Tibial artery (tissue), 4 donors: ENCODE measurements at regions not wholly inside any gene's neighbourhood (a gene's known extent, or its start where the extent isn't known, plus 50 kb on each side); places are given as distances from the start of the nearest gene placed in this dataset.

Source experiments
- DNase-seq, 2 donors: peaks; one replicate each; pipeline ENCODE4 v3.0.0-alpha.2; 2019
- H3K27ac ChIP-seq, 2 donors: fragments of 200-600 bp; sonication (generic) in 1 of 2; 1 replicate in 1 of 2; 2 replicates in 1 of 2; pipeline ENCODE4 v1.5.1; 2018 to 2019; ENCODE audit warnings: mild to moderate bottlenecking in 1 of 2
- H3K27me3 ChIP-seq, 2 donors: fragments of 200-600 bp; sonication (generic) in 1 of 2; one replicate each; pipeline versions ENCODE4 v1.5.1 to v1.6.0; 2016 to 2019
- H3K36me3 ChIP-seq, 3 donors: fragments of 200-600 bp; sonication (generic) in 2 of 3; one replicate each; pipeline ENCODE4 v1.5.1; 2016 to 2019; ENCODE audit warnings: mild to moderate bottlenecking in 2 of 3
- H3K4me1 ChIP-seq, 4 donors: fragments of 200-600 bp; sonication (generic) in 2 of 4; 1 replicate in 3 of 4; 2 replicates in 1 of 4; pipeline ENCODE4 v1.5.1; 2016 to 2019
- H3K4me3 ChIP-seq, 2 donors: fragments of 200-600 bp; sonication (generic) in 1 of 2; 1 replicate in 1 of 2; 2 replicates in 1 of 2; pipeline ENCODE4 v1.5.1; 2018 to 2019; ENCODE audit warnings: mild to moderate bottlenecking in 2 of 2
- H3K9me3 ChIP-seq, 3 donors: fragments of 200-600 bp; sonication (generic) in 1 of 3; one replicate each; pipeline ENCODE4 v1.5.1; 2016 to 2019
- intact Hi-C: fragments of 100-400 bp; cut with DNase I; formaldehyde crosslinking; loops from one replicate; pipeline ENCODE4 v1.15.0; 2023; ENCODE audit warnings: low total_unique reads
- TF ChIP-seq, protein P1 (sequence below), 2 experiments: fragments of 200-600 bp in 1 of 2; fragments of 450-650 bp in 1 of 2; IDR thresholded peaks; one replicate each; pipeline ENCODE4 v1.5.1; 2017 to 2019; ENCODE audit warnings: antibody characterized with exemption in 2 of 2, mild to moderate bottlenecking in 1 of 2, moderate library complexity in 1 of 2

DNA sequence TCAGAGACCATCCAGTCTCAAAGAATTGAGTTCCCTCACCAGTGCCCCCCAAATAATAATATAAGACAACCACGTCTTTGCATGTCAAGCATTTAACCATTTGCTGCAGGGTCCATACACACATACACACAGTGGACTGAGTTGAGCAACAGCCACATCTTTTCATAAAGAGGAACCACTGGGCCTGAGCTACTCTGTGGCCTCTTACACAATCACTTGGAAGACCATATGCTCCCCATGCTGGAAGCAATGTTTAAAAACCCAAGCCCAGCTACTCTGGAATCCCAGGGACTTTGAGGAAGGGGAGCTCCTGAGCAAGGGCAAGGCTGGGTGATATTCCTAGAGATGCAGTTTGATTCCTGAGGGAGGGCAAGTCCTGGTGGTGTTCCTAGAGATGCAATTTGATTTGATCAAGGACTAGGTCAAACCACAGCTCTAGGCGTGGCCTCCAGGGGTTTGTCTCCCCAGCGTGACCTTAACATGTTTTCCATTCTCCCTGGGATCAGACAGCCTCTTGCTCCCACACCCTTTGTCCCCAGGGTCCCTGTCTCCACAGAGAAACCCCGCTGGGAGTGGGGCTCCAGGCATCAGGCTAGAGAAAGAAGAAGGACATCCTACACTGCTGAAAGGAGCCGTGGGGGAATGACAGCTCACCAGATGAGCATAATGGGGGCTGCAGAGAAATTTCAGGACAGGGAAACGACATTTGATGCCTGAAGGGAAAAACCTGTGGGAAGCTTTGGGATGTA lies 376.2 kb upstream of the MGMT start:
- no peak overlapping the region for H3K4me3 ChIP-seq
- no peak overlapping the region for H3K27ac ChIP-seq
- H3K27me3 ChIP-seq = no peaks in the 10 kb centered on the region
- TF ChIP-seq, protein P1, sequence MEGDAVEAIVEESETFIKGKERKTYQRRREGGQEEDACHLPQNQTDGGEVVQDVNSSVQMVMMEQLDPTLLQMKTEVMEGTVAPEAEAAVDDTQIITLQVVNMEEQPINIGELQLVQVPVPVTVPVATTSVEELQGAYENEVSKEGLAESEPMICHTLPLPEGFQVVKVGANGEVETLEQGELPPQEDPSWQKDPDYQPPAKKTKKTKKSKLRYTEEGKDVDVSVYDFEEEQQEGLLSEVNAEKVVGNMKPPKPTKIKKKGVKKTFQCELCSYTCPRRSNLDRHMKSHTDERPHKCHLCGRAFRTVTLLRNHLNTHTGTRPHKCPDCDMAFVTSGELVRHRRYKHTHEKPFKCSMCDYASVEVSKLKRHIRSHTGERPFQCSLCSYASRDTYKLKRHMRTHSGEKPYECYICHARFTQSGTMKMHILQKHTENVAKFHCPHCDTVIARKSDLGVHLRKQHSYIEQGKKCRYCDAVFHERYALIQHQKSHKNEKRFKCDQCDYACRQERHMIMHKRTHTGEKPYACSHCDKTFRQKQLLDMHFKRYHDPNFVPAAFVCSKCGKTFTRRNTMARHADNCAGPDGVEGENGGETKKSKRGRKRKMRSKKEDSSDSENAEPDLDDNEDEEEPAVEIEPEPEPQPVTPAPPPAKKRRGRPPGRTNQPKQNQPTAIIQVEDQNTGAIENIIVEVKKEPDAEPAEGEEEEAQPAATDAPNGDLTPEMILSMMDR (IDR thresholded peaks at IDR 0.05) = no peak
- H3K9me3 ChIP-seq = no peaks in the 10 kb centered on the region
- intact Hi-C loops = no loop called here
- H3K4me1 ChIP-seq = peaks cover 0 to 11% (median 9%) of the 10 kb centered on the region in 4 donors
- no peak for DNase-seq
- no peaks in the 10 kb centered on the region for H3K36me3 ChIP-seq

GRCh38 chr10:129093641-129094040 lies 373.4 kb upstream of the MGMT start:
- TF ChIP-seq, protein P1 (IDR thresholded peaks at IDR 0.05) = no peak
- intact Hi-C loops = no loop called here
- H3K9me3 ChIP-seq = no peaks in the 10 kb centered on the region
- no peak for DNase-seq
- H3K27me3 ChIP-seq = no peaks in the 10 kb centered on the region
- H3K4me1 ChIP-seq = peaks cover 0 to 38% (median 32%) of the 10 kb centered on the region in 4 donors
- no peaks in the 10 kb centered on the region for H3K36me3 ChIP-seq
- no peak overlapping the region for H3K27ac ChIP-seq
- H3K4me3 ChIP-seq = no peak overlapping the region

DNA sequence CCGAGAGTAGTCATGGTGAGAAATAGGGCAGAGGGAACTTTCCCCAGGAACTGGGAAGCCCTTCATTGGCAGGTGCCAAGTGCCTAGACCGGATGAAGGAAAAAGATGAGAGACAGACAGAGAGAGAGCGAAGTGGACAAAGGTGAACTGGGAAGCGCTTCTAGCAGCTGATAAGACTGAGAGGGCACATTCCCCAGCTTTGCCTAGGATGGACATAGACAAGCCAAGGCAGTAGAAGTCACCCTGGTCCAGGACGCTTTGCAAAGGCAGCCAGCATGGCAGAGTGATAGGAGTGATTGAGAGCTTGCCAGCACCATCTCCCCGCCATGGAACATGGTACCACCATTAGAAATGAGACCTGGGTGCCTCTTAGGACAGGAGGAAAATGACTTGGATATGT lies 372.8 kb upstream of the MGMT start:
- H3K4me3 ChIP-seq = no peak overlapping the region
- H3K4me1 ChIP-seq = peaks cover 0 to 38% (median 32%) of the 10 kb centered on the region in 4 donors
- H3K36me3 ChIP-seq = no peaks in the 10 kb centered on the region
- H3K9me3 ChIP-seq = no peaks in the 10 kb centered on the region
- intact Hi-C loops = no loop called here
- H3K27ac ChIP-seq = no peak overlapping the region
- DNase-seq = no peak
- no peaks in the 10 kb centered on the region for H3K27me3 ChIP-seq
- TF ChIP-seq, protein P1 (IDR thresholded peaks at IDR 0.05) = no peak

GRCh38 chr10:129094861-129095260 lies 372.2 kb upstream of the MGMT start:
- TF ChIP-seq, protein P1 (IDR thresholded peaks at IDR 0.05) = no peak
- Histone ChIP-seq H3K9me3 (no peaks in the 10 kb centered on the region), H3K4me1 (peaks cover 0 to 38% (median 32%) of the 10 kb centered on the region in 4 donors), H3K27me3 (no peaks in the 10 kb centered on the region), H3K27ac (no peak overlapping the region), H3K4me3 (no peak overlapping the region), H3K36me3 (no peaks in the 10 kb centered on the region)
- intact Hi-C loops = no loop called here
- DNase-seq = no peak

DNA sequence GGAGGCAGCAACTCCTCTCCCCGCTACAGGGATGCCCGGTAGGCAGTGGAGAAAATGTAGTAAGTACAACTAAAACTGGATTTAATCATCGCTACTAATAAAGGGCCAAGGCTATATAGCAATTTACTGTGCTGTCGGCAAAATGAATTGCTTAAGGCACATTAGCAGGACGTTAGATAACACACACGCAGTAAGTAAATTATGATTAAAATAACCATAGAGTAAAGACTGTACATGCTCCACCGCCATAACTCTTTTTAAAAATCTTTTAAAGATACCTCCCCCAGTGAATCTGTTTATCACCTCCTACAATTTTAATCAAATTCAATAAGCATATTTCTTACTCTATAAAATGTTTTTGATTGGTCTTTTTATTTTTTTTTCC lies 371.4 kb upstream of the MGMT start:
- Histone ChIP-seq H3K27me3 (no peaks in the 10 kb centered on the region), H3K4me1 (peaks cover 0 to 38% (median 32%) of the 10 kb centered on the region in 4 donors), H3K27ac (peak overlapping the region; percentile 43 to 58), H3K36me3 (no peaks in the 10 kb centered on the region), H3K4me3 (no peak overlapping the region), H3K9me3 (no peaks in the 10 kb centered on the region)
- no peak for DNase-seq
- intact Hi-C loops = no loop called here
- TF ChIP-seq, protein P1 (IDR thresholded peaks at IDR 0.05) = no peak
